IMR-90 (cell line): ENCODE measurements at regions not wholly inside any gene's neighbourhood (a gene's known extent, or its start where the extent isn't known, plus 50 kb on each side); places are given as distances from the start of the nearest gene placed in this dataset.

ENCODE experiments used
- ATAC-seq: fragments of 200-7000 bp; cut with Tn5 transposase; 2 replicates; pipeline ENCODE4 v1.9.1; 2020; ENCODE audit warnings: low read depth, mild to moderate bottlenecking, moderate library complexity
- BruUV-seq: library from RNA; stranded (reverse); fragments of 400-500 nt; replicated peaks from 2 replicates; lab custom pipeline; 2021; lab: Mats Ljungman, UMichigan
- CTCF ChIA-PET: fragments of 300-600 bp; formaldehyde crosslinking; extraction: SDS; loops from one replicate; lab custom pipeline; 2021; ENCODE audit warnings: antibody characterized with exemption; lab: Yijun Ruan, JAX
- POLR2A ChIA-PET: fragments of 300-600 bp; sonication (Branson Sonifier 250); formaldehyde crosslinking; loops from one replicate; lab custom pipeline; 2022; ENCODE audit warnings: antibody characterized with exemption; ENCODE audit not compliant: unreplicated experiment; lab: Charles Lee
- DNase-seq: peaks from one replicate; pipeline ENCODE4 v3.0.0; 2013
- H2AFZ ChIP-seq: replicated peaks from 2 replicates; pipeline ENCODE3; 2013; ENCODE audit warnings: low read length, mild to moderate bottlenecking; ENCODE audit not compliant: poor library complexity
- H2AK5ac ChIP-seq: 2 replicates; pipeline ENCODE4 v1.6.1; 2013; ENCODE audit warnings: low read depth, low read length, inconsistent platforms
- H2AK9ac ChIP-seq: replicated peaks from 2 replicates; pipeline ENCODE3; 2013; ENCODE audit warnings: mild to moderate bottlenecking, low read depth, low read length, moderate library complexity; ENCODE audit not compliant: poor library complexity
- H2BK120ac ChIP-seq: 2 replicates; pipeline ENCODE4 v1.6.1; 2013; ENCODE audit warnings: low read depth, low read length, inconsistent platforms
- H2BK15ac ChIP-seq: 3 replicates; pipeline ENCODE4 v1.6.1; 2013; ENCODE audit warnings: low read depth, low read length, inconsistent platforms
- H2BK20ac ChIP-seq: 2 replicates; pipeline ENCODE4 v1.6.1; 2013; ENCODE audit warnings: low read depth, mild to moderate bottlenecking, inconsistent platforms, low read length, moderate library complexity
- H2BK5ac ChIP-seq: 2 replicates; pipeline ENCODE4 v1.6.1; 2013; ENCODE audit warnings: mild to moderate bottlenecking, low read depth, low read length, inconsistent platforms; ENCODE audit not compliant: poor library complexity, severe bottlenecking
- H3K14ac ChIP-seq: replicated peaks from 2 replicates; pipeline ENCODE4 v1.6.1; 2013; ENCODE audit warnings: low read depth, low read length, inconsistent platforms
- H3K18ac ChIP-seq: 2 replicates; pipeline ENCODE4 v1.6.1; 2013; ENCODE audit warnings: low read depth, low read length, control low read depth
- H3K23ac ChIP-seq: 2 replicates; pipeline ENCODE4 v1.6.1; 2013; ENCODE audit warnings: low read depth, low read length, inconsistent platforms
- H3K27ac ChIP-seq: 2 replicates; pipeline ENCODE4 v1.5.1; 2013; ENCODE audit warnings: mild to moderate bottlenecking, control low read depth, low read length; ENCODE audit not compliant: insufficient read depth
- H3K27me3 ChIP-seq: 2 replicates; pipeline ENCODE4 v1.6.1; 2013; ENCODE audit warnings: low read length; ENCODE audit not compliant: control insufficient read depth, insufficient read depth
- H3K36me3 ChIP-seq: 2 replicates; pipeline ENCODE4 v1.6.1; 2013; ENCODE audit warnings: low read length, mixed read lengths; ENCODE audit not compliant: control insufficient read depth, insufficient read depth
- H3K4ac ChIP-seq: 2 replicates; pipeline ENCODE4 v1.6.1; 2013; ENCODE audit warnings: low read depth, low read length, inconsistent platforms
- H3K4me1 ChIP-seq: 2 replicates; pipeline ENCODE4 v1.6.1; 2013; ENCODE audit warnings: low read length, mixed read lengths; ENCODE audit not compliant: control insufficient read depth, insufficient read depth
- H3K4me2 ChIP-seq: 2 replicates; pipeline ENCODE4 v1.6.1; 2013; ENCODE audit warnings: low read depth, mild to moderate bottlenecking, control low read depth, low read length, moderate library complexity
- H3K4me3 ChIP-seq: 2 replicates; pipeline ENCODE4 v1.5.1; 2013; ENCODE audit warnings: low read depth, mild to moderate bottlenecking, control low read depth, low read length, moderate library complexity; ENCODE audit not compliant: insufficient read depth
- H3K56ac ChIP-seq: 2 replicates; pipeline ENCODE4 v1.6.1; 2013; ENCODE audit warnings: low read length, inconsistent platforms; ENCODE audit not compliant: insufficient read depth; ENCODE audit errors: extremely low read depth
- H3K79me1 ChIP-seq, 2 experiments: 2 replicates each; pipeline ENCODE4 v1.6.1; 2013; ENCODE audit warnings: low read length in 2 of 2, inconsistent platforms in 1 of 2, low read depth in 1 of 2
- H3K9ac ChIP-seq: 2 replicates; pipeline ENCODE4 v1.6.1; 2013; ENCODE audit warnings: low read depth, low read length, control low read depth
- H3K9me1 ChIP-seq: 2 replicates; pipeline ENCODE4 v1.6.1; 2013; ENCODE audit warnings: low read length, inconsistent platforms; ENCODE audit not compliant: insufficient read depth
- H3K9me3 ChIP-seq: 2 replicates; pipeline ENCODE4 v1.6.1; 2013; ENCODE audit warnings: low read length; ENCODE audit not compliant: control insufficient read depth, insufficient read depth
- H4K20me1 ChIP-seq: 2 replicates; pipeline ENCODE4 v1.6.1; 2013; ENCODE audit warnings: low read length, inconsistent platforms; ENCODE audit not compliant: insufficient read depth
- H4K5ac ChIP-seq: 2 replicates; pipeline ENCODE4 v1.6.1; 2013; ENCODE audit warnings: mild to moderate bottlenecking, low read depth, low read length, control low read depth
- H4K8ac ChIP-seq, 2 experiments: 2 replicates each; pipeline ENCODE4 v1.6.1; 2013; ENCODE audit warnings: low read depth in 2 of 2, low read length in 2 of 2, control low read depth in 1 of 2, inconsistent platforms in 1 of 2
- H4K91ac ChIP-seq: 2 replicates; pipeline ENCODE4 v1.6.1; 2013; ENCODE audit warnings: low read depth, low read length, inconsistent platforms; ENCODE audit not compliant: insufficient read depth
- CEBPB ChIP-seq: IDR thresholded peaks from 2 replicates; pipeline ENCODE4 v1.6.1; 2012; ENCODE audit warnings: low read depth, low read length, improper control_type of control experiment
- ELK1 ChIP-seq: fragments of 150-350 bp; IDR thresholded peaks from 2 replicates; pipeline ENCODE4 v1.6.1; 2016; ENCODE audit warnings: low read depth, mild to moderate bottlenecking, low read length, moderate library complexity, borderline replicate concordance
- MAZ ChIP-seq: IDR thresholded peaks from 2 replicates; pipeline ENCODE4 v1.6.1; 2012; ENCODE audit warnings: low read depth, mild to moderate bottlenecking, low read length, improper control_type of control experiment, moderate library complexity, borderline replicate concordance
- MXI1 ChIP-seq: IDR thresholded peaks from 2 replicates; pipeline ENCODE4 v1.6.1; 2012; ENCODE audit warnings: low read depth, mild to moderate bottlenecking, low read length, moderate library complexity, borderline replicate concordance
- NFE2L2 ChIP-seq: fragments of 150-350 bp; IDR thresholded peaks from 2 replicates; pipeline ENCODE4 v1.6.1; 2016; ENCODE audit warnings: low read depth, mild to moderate bottlenecking, low read length
- POLR2A ChIP-seq: IDR thresholded peaks from 2 replicates; pipeline ENCODE4 v1.6.1; 2012; ENCODE audit warnings: mild to moderate bottlenecking, low read depth, low read length
- RAD21 ChIP-seq: IDR thresholded peaks from 2 replicates; pipeline ENCODE4 v1.6.1; 2012; ENCODE audit warnings: low read length, improper control_type of control experiment
- RFX5 ChIP-seq: IDR thresholded peaks from 2 replicates; pipeline ENCODE4 v1.8.0; 2012; ENCODE audit warnings: low read depth, mild to moderate bottlenecking, low read length, moderate library complexity
- WGBS, 2 experiments: methylation state at CpG; one replicate each; pipeline versions ENCODE4 v1.1.5 to v1.1.7; 2013; ENCODE audit warnings: missing lambda C conversion rate in 2 of 2; ENCODE audit not compliant: insufficient read length in 1 of 2; ENCODE audit errors: extremely low coverage in 2 of 2; 5-methylcytosine and 5-hydroxymethylcytosine counted together
- dilution Hi-C: fragments of 300-500 bp; cut with HindIII; formaldehyde crosslinking; loops from one replicate; pipeline ENCODE4 v1.14.3; 2018; ENCODE audit warnings: low sequenced_read_pairs; ENCODE audit not compliant: unreplicated experiment
- in situ Hi-C: fragments of 300-500 bp; cut with MboI; formaldehyde crosslinking; loops from 3 replicates; pipeline ENCODE4 v1.14.3; 2019; ENCODE audit warnings: low sequenced_read_pairs, inconsistent platforms, mixed read lengths
- intact Hi-C: fragments of 100-400 bp; cut with micrococcal nuclease; formaldehyde crosslinking; loops from 2 replicates; pipeline ENCODE4 v1.10.0; 2022

GRCh38 chr1:187985897-187986654, 1157.3 kb downstream of the PLA2G4A start (continued):
- no peak for TF ChIP-seq RAD21

- Histone ChIP-seq H4K5ac (no peak overlapping the region), H3K4me3 (no peak overlapping the region), H2BK5ac (no peak overlapping the region), H2BK20ac (no peak overlapping the region), H4K8ac (no peak overlapping the region), H2BK15ac (no peak overlapping the region), H3K9ac (no peak overlapping the region), H4K20me1 (no peaks in the 10 kb centered on the region), H3K27me3 (no peaks in the 10 kb centered on the region), H3K14ac (no peak overlapping the region), H2AK5ac (no peak overlapping the region), H2BK120ac (no peak overlapping the region), H3K9me3 (no peaks in the 10 kb centered on the region), H3K23ac (no peak overlapping the region), H2AK9ac (no peak overlapping the region), H3K4me1 (no peaks in the 10 kb centered on the region), H4K91ac (no peak overlapping the region), H3K56ac (no peak overlapping the region), H3K4me2 (no peak overlapping the region), H3K18ac (no peak overlapping the region), H3K9me1 (no peaks in the 10 kb centered on the region), H3K36me3 (no peaks in the 10 kb centered on the region), H2AFZ (no peak overlapping the region), H3K79me1 (no peaks in the 10 kb centered on the region), H3K27ac (no peak overlapping the region), H3K4ac (no peak overlapping the region)
- ChIA-PET CTCF (no interaction called here), POLR2A (no interaction called here)
- no CpG with 5 or more reads among the region's 1 CpG for WGBS, 2 experiments
- TF ChIP-seq ELK1 (no peak), NFE2L2 (no peak), MAZ (no peak), CEBPB (no peak), RAD21 (no peak), POLR2A (no peak), MXI1 (no peak), RFX5 (no peak)
- no peak for DNase-seq
- no TSS peak for BruUV-seq
- no peak for ATAC-seq
- intact Hi-C loops, result no loop called here
- in situ Hi-C loops, result no loop called here
- dilution Hi-C loops, result no loop called here
Observed at GRCh38 chr1:187987236-187987776, 1158.6 kb downstream of the PLA2G4A start.
